Suprapubic skin (tissue), 4 donors: ENCODE measurements at regions not wholly inside any gene's neighbourhood (a gene's known extent, or its start where the extent isn't known, plus 50 kb on each side); places are given as distances from the start of the nearest gene placed in this dataset.

Experiments used
- DNase-seq, 2 donors: peaks; one replicate each; pipeline ENCODE4 v3.0.0-alpha.2; 2019; ENCODE audit warnings: low spot score in 2 of 2
- H3K27ac ChIP-seq: fragments of 200-600 bp; sonication (generic); one replicate; pipeline ENCODE4 v1.5.1; 2019
- H3K27me3 ChIP-seq: fragments of 200-600 bp; sonication (generic); one replicate; pipeline ENCODE4 v1.5.1; 2019
- H3K36me3 ChIP-seq: fragments of 200-600 bp; sonication (generic); one replicate; pipeline ENCODE4 v1.5.1; 2019
- H3K4me1 ChIP-seq: fragments of 200-600 bp; sonication (generic); one replicate; pipeline ENCODE4 v1.5.1; 2019
- H3K4me3 ChIP-seq: fragments of 200-600 bp; sonication (generic); one replicate; pipeline ENCODE4 v1.5.1; 2019; ENCODE audit warnings: mild to moderate bottlenecking
- H3K9me3 ChIP-seq: fragments of 200-600 bp; sonication (generic); one replicate; pipeline ENCODE4 v1.5.1; 2019
- CTCF ChIP-seq, 2 donors: fragments of 200-600 bp in 1 of 2; fragments of 450-650 bp in 1 of 2; sonication (generic) in 1 of 2; IDR thresholded peaks; one replicate each; pipeline ENCODE4 v1.5.1; 2016 to 2019; ENCODE audit warnings: antibody characterized with exemption in 2 of 2, mild to moderate bottlenecking in 1 of 2, moderate library complexity in 1 of 2
- EP300 ChIP-seq: sonication (generic); formaldehyde crosslinking; IDR thresholded peaks from one replicate; pipeline ENCODE4 v1.6.1; 2017; ENCODE audit warnings: antibody characterized with exemption
- POLR2A ChIP-seq, 2 donors: fragments of 450-650 bp; IDR thresholded peaks; one replicate each; pipeline ENCODE4 v1.6.1; 2017; ENCODE audit warnings: antibody characterized with exemption in 2 of 2, mild to moderate bottlenecking in 2 of 2, moderate library complexity in 2 of 2
- POLR2AphosphoS5 ChIP-seq, 3 donors: sonication (generic); formaldehyde crosslinking; IDR thresholded peaks; one replicate each; pipeline ENCODE4 v1.6.1; 2017; ENCODE audit warnings: antibody characterized with exemption in 3 of 3
- WGBS: methylation state at CpG from one replicate; pipeline ENCODE4 v1.1.5; 2018; 5-methylcytosine and 5-hydroxymethylcytosine counted together

GRCh38 chr3:90015688-90016356 lies 908.4 kb downstream of the EPHA3 start:
- H3K4me3 ChIP-seq, result no peak overlapping the region
- no peaks in the 10 kb centered on the region for H3K9me3 ChIP-seq
- no peaks in the 10 kb centered on the region for H3K27me3 ChIP-seq
- H3K36me3 ChIP-seq, result no peaks in the 10 kb centered on the region
- no peak for DNase-seq
- H3K27ac ChIP-seq, result no peak overlapping the region
- TF ChIP-seq CTCF (IDR thresholded peaks at IDR 0.05), result no peak
- TF ChIP-seq EP300, result no peak
- no peak for TF ChIP-seq POLR2AphosphoS5 (IDR thresholded peaks at IDR 0.05)
- TF ChIP-seq POLR2A (IDR thresholded peaks at IDR 0.05), result no peak
- H3K4me1 ChIP-seq, result peaks cover 4% of the 10 kb centered on the region
- 23% methylated on average over 4 of the region's 4 CpGs for WGBS

DNA sequence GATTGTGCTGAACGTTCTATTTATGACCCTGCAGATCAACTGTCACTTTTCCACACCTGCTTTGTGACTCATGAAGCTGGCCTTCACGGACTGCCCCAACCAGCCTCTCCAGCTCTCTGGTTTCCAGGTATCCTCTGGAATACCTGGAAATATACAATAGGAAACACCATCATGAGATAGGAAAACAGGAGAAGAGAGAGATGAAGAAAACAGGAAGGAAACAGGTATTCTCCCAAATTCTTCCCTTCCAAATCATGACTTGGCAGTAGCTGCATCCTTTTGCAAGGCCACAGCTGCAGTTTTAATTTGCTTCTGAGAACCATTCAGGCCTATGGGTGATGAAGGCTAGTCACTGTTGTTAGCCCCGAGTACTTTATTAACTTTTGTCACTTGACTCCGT lies 909.1 kb downstream of the EPHA3 start:
- no peak for TF ChIP-seq POLR2AphosphoS5 (IDR thresholded peaks at IDR 0.05)
- no peak for TF ChIP-seq EP300
- no peak for TF ChIP-seq POLR2A (IDR thresholded peaks at IDR 0.05)
- Histone ChIP-seq H3K4me1 (peaks cover 4% of the 10 kb centered on the region), H3K9me3 (no peaks in the 10 kb centered on the region), H3K4me3 (no peak overlapping the region), H3K36me3 (no peaks in the 10 kb centered on the region), H3K27me3 (no peaks in the 10 kb centered on the region), H3K27ac (no peak overlapping the region)
- DNase-seq, result no peak
- WGBS, result 56% methylated on average over 4 of the region's 4 CpGs

DNA sequence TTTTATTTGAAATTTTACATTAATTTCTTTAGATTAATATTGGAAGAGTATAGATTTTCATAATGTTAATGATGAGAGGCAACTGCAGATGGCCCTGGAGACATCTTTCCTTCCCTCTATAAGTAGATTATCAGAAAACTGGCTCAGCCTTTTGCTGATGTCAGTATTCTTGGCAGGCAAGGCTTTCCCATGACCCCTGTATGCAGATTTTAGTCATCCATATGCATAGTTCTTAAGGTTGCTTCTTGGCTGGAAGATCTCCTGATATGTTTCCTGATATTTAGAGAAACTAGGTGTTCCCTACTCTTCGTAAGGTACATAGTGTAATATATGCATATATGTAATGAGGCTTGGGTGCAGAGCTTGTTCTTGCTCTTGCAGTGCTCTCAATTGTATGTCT lies 911.4 kb downstream of the EPHA3 start:
- no peaks in the 10 kb centered on the region for H3K27me3 ChIP-seq
- no peak overlapping the region for H3K27ac ChIP-seq
- peaks cover 4% of the 10 kb centered on the region for H3K4me1 ChIP-seq
- no peaks in the 10 kb centered on the region for H3K9me3 ChIP-seq
- TF ChIP-seq POLR2A (IDR thresholded peaks at IDR 0.05), result no peak
- TF ChIP-seq POLR2AphosphoS5 (IDR thresholded peaks at IDR 0.05), result no peak
- TF ChIP-seq CTCF (IDR thresholded peaks at IDR 0.05), result no peak
- H3K4me3 ChIP-seq, result no peak overlapping the region
- H3K36me3 ChIP-seq, result no peaks in the 10 kb centered on the region
- 50% methylated on average over 1 of the region's 1 CpG for WGBS
- DNase-seq, result no peak

DNA sequence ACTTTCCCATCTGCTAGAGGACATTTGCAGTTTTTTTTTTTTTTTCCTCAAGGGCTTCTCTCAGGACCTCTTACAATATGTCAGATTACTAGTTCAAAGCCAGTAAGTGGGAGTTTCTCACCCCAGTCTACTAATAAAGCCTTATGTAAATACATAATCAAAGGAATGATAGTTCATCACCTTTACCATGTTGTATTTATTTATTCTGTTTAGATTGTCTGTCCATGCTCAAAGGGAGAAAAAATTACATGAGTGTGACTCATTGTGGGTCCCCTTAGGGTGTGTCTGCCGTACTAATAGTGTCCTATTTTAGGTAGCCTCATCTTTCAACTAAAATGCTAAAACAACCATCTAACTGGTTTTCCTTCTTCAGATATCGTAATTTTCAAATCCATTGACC lies 917.6 kb downstream of the EPHA3 start:
- Histone ChIP-seq H3K36me3 (no peaks in the 10 kb centered on the region), H3K4me3 (no peak overlapping the region), H3K27me3 (no peaks in the 10 kb centered on the region), H3K27ac (no peak overlapping the region), H3K9me3 (no peaks in the 10 kb centered on the region), H3K4me1 (no peaks in the 10 kb centered on the region)
- DNase-seq, result no peak
- TF ChIP-seq POLR2A (IDR thresholded peaks at IDR 0.05), result no peak
- no peak for TF ChIP-seq CTCF (IDR thresholded peaks at IDR 0.05)
- no peak for TF ChIP-seq POLR2AphosphoS5 (IDR thresholded peaks at IDR 0.05)
- TF ChIP-seq EP300, result no peak
- 65% methylated on average over 2 of the region's 2 CpGs for WGBS

DNA sequence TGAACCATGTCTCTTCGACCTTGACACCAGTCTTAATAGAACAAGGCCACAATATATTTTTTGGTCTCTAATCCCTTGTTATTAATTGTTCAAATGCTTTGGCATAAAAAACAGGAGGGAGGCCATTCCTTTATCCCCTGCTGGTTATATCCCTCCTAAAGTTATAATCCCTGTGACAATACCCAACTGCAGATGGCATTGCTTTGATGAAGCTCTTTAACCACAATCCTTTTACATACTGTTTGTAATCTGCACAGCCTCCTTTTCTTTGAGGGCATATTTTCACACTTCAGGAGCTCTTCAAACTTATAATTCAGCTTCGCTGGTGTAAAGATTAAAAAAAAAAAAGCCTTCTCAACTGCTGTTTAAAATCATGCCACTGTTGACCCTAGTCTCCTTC lies 919.0 kb downstream of the EPHA3 start:
- no peaks in the 10 kb centered on the region for H3K36me3 ChIP-seq
- H3K27ac ChIP-seq, result no peak overlapping the region
- H3K27me3 ChIP-seq, result no peaks in the 10 kb centered on the region
- no peaks in the 10 kb centered on the region for H3K9me3 ChIP-seq
- WGBS, result 63% methylated on average over 2 of the region's 2 CpGs
- no peak overlapping the region for H3K4me3 ChIP-seq
- TF ChIP-seq POLR2AphosphoS5 (IDR thresholded peaks at IDR 0.05) (no peak), EP300 (no peak), POLR2A (IDR thresholded peaks at IDR 0.05) (no peak), CTCF (IDR thresholded peaks at IDR 0.05) (no peak)
- no peaks in the 10 kb centered on the region for H3K4me1 ChIP-seq
- no peak for DNase-seq

GRCh38 chr3:90031121-90031520 lies 923.7 kb downstream of the EPHA3 start:
- Histone ChIP-seq H3K9me3 (no peaks in the 10 kb centered on the region), H3K4me3 (no peak overlapping the region), H3K27me3 (no peaks in the 10 kb centered on the region), H3K36me3 (no peaks in the 10 kb centered on the region), H3K4me1 (no peaks in the 10 kb centered on the region), H3K27ac (no peak overlapping the region)
- no peak for DNase-seq
- TF ChIP-seq CTCF (IDR thresholded peaks at IDR 0.05) (no peak), EP300 (no peak), POLR2AphosphoS5 (IDR thresholded peaks at IDR 0.05) (no peak), POLR2A (IDR thresholded peaks at IDR 0.05) (no peak)
